GM18520 (cell line): ENCODE measurements at regions not wholly inside any gene's neighbourhood (a gene's known extent, or its start where the extent isn't known, plus 50 kb on each side); places are given as distances from the start of the nearest gene placed in this dataset.
"Not testable (repeated sequence)": the region's sequence is repeated elsewhere in the genome, so short reads cannot be mapped to it uniquely, and the experiment has no call there.

ENCODE experiments used
- ATAC-seq: cut with Tn5 transposase; IDR thresholded peaks from one replicate; pipeline ENCODE4 v1.9.1; 2021; ENCODE audit not compliant: unreplicated experiment

DNA sequence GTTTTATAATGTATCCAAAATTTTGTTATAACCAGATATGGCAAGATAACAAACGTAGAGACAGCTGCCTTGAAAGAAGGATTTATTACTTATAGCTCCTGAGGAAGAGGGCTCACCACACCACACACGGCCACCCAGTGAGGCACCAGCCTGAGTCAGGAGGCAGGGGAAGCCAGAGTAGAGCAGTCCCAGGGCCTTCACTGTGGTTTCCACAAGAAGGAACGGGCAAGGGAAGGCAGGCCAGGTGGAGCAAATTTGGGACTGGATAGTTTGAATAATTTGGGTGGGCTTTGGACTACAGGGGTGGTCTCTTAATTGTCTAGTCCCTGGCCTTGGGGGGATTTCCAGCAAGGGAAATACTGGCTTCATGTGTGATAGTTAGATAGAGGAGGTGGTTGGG lies 72.5 kb downstream of the RRAGC start:
- ATAC-seq = no peak

DNA sequence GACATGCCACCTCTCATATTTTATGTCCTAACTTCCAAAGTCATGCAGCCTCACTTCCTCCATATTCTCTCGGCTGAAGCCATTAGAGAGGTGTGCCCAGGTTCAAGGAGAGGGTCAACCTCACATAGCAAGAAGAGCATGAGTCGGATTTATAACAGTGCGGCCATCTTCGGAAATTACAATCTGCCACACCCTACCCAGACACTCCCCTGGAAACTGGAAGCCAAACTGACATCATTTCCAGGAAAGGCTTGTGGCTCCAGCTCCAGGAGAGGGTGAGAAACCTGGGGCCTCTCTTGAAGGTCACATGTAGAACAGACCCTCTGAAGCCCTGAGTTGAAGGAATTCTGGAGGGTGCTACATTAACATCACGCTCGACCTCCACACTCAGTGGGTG lies 73.5 kb downstream of the RRAGC start:
- ATAC-seq = no peak

DNA sequence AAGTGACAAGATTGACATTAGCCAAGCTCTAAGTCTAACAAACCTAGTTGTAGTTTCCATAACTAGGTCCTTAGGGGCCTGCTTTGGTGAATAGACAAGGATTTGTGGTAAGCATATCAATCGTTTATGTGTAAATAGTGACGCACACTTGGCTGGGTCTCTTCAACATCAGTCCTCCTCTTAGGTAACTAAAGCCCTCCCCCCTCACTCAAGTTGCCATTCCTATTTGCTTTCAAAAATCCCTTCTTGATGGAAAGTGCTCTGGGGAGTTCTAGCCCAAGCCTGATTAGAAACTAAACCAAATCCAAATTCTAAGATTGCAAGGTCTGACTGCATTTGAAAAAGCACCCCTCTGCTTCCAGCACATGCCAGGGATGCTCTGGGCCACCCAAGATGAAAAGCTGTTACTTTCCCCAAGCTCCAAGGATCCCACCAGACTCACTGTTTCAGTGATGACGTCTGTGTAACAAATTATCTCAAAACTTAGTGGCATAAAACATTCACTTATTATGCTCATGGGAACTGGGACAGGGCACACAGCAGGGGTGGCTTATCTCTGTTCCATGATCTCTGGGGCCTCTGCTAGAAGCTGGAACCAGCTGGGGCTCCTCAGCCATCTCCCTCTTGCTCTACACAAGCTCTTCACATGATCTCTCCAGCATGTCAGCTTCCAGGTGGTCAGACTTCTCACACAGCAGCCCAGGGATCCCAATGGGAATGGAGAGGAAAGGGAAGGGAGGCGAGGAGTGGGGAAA lies 74.1 kb downstream of the RRAGC start:
- no peak for ATAC-seq

DNA sequence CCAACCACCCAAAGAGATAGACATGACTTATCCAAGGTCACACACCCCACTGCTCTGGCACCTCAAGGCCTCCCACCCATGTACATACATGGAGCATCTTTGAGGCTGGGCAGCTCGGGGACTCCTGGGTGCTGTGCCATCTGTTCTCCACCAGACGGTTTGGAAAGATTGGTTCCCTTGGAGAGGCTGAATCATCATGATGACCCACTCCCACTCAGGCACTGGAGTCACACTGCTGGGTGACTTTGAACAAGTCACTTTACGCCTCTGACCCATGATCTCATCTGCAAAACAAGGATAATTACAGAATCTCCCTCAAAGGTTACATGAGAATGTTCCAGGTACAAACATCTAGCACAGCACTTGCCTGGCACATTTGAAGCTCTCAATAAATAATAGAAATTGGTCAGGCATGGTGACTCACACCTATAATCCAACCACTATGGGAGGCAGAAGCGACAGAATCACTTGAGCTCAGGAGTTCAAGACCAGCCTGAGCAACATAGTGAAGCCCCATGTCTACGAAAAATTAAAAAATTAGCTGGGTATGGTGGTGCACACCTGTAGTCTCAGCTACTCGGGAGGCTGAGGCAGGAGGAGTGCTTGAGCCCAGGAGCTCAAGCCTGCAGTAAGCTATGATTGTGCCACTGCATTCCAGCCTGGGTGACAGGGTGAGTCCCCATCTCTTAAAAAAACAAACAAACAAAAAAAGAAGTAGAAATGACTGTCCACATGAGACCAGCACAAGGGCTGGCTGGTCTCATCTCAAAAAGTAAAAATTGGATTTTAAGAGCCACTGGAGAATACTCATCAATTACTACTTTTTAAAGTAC lies 74.9 kb downstream of the RRAGC start:
- no peak for ATAC-seq

DNA sequence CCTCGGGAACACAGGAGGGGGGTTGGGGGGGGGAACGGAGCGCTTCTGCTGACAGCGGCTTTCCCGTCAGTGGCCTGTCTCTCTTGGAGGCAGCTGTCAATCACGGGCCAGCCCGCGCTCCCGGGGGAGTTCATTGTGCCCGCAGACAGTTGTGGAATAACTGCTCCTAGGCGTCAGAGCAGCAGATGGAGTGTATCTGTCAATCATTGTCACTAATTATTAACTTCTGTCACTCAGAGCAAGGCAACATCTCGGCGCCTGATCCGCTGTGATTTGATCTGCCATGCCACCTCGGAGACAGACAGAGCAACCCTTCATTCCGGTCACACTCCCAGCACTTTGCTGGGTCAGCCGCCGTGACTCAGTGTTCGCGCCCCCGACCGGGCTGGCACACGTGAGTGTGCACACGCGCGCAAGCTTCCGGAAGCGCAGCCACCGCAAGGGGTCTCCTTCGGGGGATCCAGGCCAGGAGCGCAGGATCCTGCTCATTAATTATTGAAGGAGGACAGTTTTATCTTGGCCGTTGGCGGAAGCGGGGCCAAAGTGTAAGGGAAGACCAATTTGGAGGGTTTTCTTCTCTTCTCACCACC lies 75.8 kb downstream of the RRAGC start:
- ATAC-seq = no peak

DNA sequence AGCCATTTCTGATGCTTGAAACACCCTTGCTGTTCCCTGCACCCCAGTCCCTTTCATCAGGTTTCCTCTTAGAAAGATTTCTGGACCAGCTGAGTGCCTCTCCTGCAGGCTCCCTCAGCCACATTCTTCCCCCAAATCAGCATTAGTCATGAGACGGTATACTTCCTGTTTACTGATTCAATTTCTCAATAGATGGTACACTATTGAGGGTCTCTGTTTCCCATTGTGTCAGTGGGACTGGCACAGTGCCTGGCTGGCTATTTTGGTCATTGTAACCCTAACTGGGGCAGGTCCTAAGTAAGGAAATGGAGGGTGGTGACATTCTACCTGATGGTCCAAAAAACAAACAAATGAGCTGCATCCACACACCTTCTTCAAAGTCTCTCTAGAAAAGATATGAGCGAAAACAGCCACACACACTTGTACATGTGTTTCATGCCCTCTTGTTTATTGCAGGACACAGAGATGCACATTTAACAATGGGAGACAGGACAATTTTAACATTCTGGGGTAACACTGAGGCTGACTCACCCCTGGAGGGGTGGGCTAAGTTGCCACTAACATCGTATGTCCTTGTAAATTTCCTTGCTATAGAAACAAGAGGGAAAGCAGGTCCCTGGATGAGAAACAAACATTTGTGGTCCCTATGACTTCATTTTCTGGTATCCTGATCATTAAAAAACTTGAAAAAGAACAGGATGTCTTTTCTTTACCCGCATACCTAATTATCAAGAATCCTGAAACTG lies 77.5 kb downstream of the RRAGC start:
- ATAC-seq = no peak

DNA sequence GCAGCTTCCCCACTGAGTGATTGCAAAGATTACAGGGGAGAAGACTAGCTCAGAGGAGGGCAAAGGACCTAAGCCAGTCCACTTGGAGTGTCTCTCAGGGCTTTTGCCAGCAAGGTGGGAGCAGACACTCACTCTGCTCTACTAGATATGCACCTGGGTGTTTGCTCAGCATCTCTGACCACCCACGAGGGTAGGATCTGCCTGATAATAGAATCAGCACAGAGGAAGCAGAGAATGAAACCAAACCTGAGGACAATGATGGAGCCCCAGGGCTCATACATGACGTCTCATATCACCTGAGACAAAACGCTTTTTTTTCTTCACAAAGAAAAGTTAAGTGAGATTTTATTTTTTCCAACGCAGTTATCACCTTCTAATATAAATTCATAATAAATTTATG lies 79.4 kb downstream of the RRAGC start:
- ATAC-seq = no peak

DNA sequence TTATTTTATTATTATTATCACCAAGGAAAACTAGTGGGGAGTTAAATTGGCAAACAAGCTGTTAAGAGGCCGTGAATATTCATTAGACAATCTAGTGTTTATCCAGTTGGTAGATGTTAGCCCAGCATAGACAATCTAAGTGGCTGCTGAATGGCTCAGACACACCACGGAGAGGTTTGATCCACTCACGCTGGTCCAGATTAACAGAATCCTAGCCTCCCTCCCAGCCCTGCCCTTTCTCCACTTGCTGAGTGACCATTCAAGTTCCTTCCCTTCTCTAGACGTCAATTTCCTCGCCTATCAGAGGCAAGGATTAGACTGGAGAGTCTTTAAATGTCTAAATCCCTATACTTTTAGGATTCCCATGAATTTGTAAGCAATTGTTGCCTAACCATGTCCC lies 80.1 kb downstream of the RRAGC start:
- no peak for ATAC-seq

DNA sequence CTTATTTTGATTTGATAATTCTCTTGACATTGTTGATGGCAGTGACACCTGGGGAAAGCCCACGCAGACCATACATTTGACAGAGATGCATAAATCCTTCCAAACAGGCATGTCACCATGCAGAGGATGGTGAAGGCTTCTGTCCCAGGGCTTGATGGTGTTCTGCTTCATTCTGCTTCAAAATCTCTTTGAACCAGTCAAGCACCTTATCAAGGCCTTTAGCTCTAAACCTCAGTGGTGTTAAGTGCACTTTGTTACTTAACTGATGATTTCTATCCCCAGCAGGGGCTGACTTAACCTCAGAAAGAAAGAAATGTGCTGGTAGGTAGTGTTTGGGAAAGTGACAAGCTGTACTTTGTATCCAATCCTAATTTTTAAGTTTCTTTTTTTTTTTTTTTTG lies 81.1 kb downstream of the RRAGC start:
- no peak for ATAC-seq

DNA sequence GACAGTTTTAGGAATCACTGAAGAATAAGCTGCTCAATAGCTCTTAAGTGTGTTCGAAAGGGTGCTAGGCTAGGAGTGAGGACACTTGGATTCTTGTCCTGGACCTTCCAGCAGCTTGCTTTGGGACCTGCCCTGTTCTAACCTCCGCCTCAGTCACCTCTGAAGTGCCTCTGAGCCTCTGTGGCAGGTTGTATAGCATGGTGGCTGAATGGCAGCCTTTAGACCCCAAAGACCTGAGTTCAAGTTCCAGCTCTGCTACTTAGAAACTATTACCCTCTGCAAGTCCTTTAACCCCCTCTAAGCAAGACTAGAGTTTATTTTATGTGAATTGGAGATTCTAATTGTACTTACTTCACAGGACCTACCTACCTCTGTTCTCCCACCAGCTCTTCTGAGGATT lies 81.5 kb downstream of the RRAGC start:
- no peak for ATAC-seq

DNA sequence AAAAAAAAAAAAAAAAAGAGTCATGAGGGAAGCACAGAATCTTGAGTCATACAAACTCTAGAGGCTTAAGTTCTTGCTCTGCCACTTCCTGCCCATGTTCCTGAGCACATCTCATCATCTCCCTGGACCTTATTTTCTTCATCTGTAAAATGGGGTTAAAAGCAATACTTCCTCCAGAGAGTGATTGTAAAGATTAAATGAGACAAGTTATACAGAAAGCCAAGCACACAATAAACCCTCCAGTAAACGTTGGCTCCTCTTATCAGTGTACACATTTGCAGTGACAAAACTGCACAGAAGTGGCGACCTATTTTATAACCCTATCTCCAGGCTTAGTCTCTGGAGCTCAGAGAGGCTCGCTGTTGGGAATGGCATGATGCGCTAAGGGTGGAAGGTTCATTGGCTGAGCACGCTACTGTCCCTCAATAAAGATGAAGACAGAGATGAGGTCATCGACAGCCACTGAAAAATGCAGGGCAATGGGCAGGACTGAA lies 82.1 kb downstream of the RRAGC start:
- no peak for ATAC-seq

DNA sequence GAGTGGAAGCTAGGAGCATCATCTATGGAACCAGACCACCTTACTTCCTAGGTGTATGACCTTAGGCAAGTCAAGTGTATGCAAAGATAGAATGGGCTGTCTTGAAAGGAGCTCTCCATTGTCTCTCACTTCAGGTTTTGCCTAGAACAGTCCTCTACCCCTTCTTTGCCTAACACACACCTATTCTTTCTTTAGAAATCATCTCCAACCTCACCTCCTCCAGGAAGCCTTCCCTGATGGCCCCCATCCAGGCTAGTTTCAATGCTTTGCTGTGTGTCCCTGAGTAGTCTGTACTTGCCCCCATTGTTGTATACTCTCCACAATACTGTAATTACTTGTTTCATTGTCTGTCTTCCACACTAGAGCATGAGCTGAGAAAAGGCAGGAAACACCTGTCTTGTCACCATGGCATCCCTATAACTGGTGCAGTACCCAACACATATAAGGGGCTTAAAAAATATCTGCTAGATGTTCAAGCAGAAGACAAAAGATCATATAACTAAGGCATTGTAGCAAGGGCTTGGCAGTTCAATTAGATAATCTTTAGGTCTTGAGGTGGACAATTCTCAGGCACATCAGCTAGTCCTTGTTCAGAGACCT lies 83.0 kb downstream of the RRAGC start:
- ATAC-seq = no peak

DNA sequence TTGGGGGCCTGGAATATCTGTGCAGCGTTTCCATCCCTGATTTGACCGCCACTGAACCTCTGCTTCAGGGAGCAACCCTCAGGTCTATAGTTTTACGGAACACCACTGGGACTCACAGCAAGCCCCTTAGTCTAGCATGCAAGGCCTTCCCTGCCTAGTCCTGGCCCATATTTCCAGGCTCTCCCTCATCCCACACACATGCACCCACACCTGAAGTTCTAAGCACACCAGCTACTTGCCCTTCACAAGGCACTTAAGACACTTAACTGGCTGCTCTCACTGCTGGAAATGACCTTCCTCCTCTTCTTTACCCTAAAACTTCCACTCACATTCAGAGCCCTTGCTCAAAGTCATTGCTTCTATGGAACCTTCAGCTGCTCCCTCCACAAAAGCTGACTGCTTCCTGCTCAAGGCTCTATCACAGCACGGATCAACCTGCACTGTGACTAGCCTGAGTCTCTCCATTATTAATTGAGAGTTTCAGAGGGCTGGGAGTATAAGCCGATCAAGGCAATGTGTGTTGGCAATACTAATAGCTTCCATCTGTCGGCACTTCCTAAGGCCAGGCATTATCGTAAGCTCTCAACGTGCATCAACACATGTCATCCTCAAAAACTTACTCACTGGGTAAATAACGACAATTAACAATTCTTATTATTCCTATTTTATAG lies 84.3 kb downstream of the RRAGC start:
- ATAC-seq = no peak

DNA sequence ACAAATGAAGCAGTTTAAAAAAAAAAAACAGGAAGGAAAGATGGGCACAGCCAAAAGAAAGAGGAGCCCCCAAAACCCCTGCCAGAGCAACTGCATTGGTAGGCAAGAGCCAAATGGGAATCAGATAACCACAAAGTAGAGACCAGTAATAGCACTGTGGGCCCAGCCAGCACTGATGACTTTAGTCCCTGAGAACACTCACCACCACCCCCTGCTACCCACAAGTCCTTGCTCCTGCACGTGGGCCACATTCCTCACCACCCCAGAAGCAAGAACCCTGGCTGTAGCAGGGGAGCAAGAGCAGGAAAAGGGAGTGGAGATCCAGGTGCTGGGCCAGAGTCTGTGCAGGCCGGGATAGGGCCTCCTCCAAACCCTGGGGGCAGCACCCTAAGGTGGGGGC lies 86.1 kb downstream of the RRAGC start:
- no peak for ATAC-seq

DNA sequence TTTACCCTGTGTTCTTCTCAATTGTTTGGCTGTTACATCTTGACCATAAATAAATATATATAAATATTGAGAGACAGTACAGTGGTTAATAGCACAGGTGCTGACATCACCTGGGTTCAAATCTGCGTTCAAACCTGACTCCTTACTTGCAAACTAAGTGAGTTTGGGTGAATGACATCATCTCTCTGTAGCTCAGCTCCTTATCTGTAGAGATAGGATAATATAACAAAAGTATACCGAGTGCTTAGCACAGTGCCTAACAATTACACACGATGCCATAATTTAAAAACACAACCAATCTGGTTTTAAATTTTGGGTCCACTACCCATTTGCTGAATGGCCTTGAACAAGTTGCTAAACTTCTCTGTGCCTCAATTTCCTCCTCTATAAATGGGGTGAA lies 86.6 kb downstream of the RRAGC start:
- no peak for ATAC-seq

DNA sequence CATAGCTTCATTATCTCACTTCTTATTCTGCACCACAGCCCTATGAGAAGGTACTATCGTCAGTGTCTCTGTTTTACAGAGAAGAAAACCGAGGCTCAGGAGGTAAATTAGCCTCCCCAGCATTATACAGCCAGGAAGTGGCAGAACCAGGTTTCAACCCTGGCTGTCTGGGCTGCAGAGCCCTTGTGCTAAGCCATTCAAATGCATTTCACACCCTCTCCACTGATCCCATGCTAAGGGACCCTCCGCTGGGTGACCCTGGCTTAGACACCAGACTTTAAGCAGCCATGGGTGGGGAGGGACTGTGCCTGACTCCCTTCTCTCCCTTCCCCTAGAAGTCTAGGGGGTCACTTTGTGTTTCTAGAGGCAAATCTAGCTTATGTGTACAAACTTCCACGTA lies 87.5 kb downstream of the RRAGC start:
- ATAC-seq = no peak

DNA sequence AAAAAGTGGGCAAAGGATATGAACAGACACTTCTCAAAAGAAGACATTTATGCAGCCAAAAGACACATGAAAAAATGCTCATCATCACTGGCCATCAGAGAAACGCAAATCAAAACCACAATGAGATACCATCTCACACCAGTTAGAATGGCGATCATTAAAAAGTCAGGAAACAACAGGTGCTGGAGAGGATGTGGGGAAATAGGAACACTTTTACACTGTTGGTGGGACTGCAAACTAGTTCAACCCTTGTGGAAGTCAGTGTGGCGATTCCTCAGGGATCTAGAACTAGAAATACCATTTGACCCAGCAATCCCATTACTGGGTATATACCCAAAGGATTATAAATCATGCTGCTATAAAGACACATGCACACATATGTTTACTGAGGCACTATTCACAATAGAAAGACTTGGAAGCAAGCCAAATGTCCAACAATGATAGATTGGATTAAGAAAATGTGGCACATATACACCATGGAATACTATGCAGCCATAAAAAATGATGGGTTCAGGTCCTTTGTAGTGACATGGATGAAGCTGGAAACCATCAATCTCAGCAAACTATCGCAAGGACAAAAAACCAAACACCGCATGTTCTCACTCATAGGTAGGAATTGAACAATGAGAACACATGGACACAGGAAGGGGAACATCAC lies 88.9 kb downstream of the RRAGC start:
- not testable (repeated sequence) for ATAC-seq

DNA sequence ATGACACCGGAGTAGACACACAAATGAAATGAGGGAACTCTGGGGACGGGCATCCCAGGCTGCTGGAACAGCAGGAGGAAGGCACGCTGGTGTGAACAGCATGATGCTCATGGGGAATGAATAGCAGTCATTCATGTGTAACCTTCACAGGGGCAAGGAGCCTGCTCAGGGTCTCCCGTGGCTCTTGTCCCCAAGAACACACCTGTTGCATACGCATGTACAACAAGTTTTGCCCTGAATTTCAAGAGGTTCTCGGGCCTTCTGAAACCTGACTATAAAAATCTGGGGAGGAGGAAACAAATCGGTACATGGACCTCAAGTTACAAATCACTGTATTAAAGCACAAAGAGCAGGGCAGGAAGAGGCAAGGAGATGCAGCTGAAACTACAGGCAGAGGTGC lies 93.4 kb downstream of the RRAGC start:
- no peak for ATAC-seq

DNA sequence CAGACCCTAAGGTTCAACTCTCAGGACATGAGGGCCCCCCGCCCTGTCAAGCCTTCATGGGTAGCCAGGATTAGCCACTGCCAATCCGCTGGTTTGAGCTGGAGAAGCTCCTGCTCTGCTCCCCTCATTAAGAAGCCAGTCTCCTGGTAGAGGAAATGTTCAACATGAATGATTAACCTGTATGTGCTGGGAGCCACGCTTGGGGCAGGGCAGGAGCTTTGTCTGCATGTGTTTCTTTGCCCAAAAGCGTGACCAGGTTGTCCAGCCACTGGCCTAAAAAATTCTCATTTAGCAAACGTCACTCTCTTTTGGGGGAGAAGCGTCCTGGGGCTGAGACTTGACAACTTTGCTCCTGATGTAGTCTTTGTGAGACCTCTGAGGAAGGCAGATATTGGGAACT lies 96.5 kb downstream of the RRAGC start:
- no peak for ATAC-seq

DNA sequence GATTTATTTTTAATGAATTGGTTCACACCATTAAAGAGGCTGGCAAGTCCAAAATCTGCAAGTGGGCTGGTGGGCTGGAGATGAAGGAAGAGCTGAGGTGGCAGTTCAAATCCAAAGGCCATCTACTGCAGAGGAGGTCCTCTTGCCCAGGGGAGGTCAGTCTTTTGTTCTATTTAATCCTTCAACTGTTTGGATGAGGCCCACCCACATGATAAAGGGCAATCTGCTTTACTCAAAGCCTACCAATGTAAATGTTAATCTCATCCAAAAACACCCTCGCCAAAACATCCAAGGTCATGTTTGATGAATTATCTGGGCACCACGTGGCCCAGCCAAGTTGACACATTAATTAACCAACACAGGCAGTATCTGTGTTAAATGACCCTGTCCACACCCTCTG lies 99.0 kb downstream of the RRAGC start:
- no peak for ATAC-seq
